CD14-positive monocyte (primary cell): ENCODE measurements at regions not wholly inside any gene's neighbourhood (a gene's known extent, or its start where the extent isn't known, plus 50 kb on each side); places are given as distances from the start of the nearest gene placed in this dataset.

Source experiments
- DNase-seq, 3 donors: peaks; one replicate each; pipeline ENCODE4 v3.0.0-alpha.2; 2011 to 2022
- H2AFZ ChIP-seq: 2 replicates; pipeline ENCODE4 v1.6.0; 2012; ENCODE audit warnings: mild to moderate bottlenecking, low read depth, low read length, inconsistent platforms; ENCODE audit not compliant: insufficient read depth, poor library complexity, severe bottlenecking
- H3K27ac ChIP-seq, 2 donors: 1 replicate in 1 of 2; 2 replicates in 1 of 2; pipeline ENCODE4 v1.5.1; 2012 to 2013; ENCODE audit warnings: low read length in 2 of 2, control low read depth in 1 of 2, inconsistent platforms in 1 of 2, low read depth in 1 of 2, mild to moderate bottlenecking in 1 of 2
- H3K27me3 ChIP-seq, 2 donors: one replicate each; pipeline versions ENCODE4 v1.6.0 to v1.6.1; 2011 to 2013; ENCODE audit warnings: low read length in 2 of 2; ENCODE audit not compliant: control insufficient read depth in 2 of 2, insufficient read depth in 2 of 2
- H3K36me3 ChIP-seq, 2 donors: replicated peaks in 1 of 2; 1 replicate in 1 of 2; 2 replicates in 1 of 2; pipeline versions ENCODE4 v1.5.1 to v1.6.1; 2012 to 2013; ENCODE audit warnings: low read length in 2 of 2, control low read depth in 1 of 2, inconsistent platforms in 1 of 2, mild to moderate bottlenecking in 1 of 2; ENCODE audit not compliant: insufficient read depth in 2 of 2, control insufficient read depth in 1 of 2
- H3K4me1 ChIP-seq, 2 donors: 1 replicate in 1 of 2; 2 replicates in 1 of 2; pipeline versions ENCODE4 v1.5.1 to v1.6.1; 2012 to 2013; ENCODE audit warnings: low read length in 2 of 2, control low read depth in 1 of 2, inconsistent platforms in 1 of 2, mild to moderate bottlenecking in 1 of 2, moderate library complexity in 1 of 2; ENCODE audit not compliant: insufficient read depth in 2 of 2, control insufficient read depth in 1 of 2
- H3K4me2 ChIP-seq: replicated peaks from 2 replicates; pipeline ENCODE3; 2012; ENCODE audit warnings: low read length, moderate library complexity, mild to moderate bottlenecking; ENCODE audit not compliant: poor library complexity, severe bottlenecking; ENCODE audit errors: extremely low read depth
- H3K4me3 ChIP-seq, 3 experiments: fragments of 200-600 bp in 1 of 3; sonication (generic) in 1 of 3; replicated peaks in 1 of 3; 1 replicate in 2 of 3; 2 replicates in 1 of 3; pipeline ENCODE4 v1.5.1; 2011 to 2013; ENCODE audit warnings: low read length in 3 of 3, mild to moderate bottlenecking in 3 of 3, control low read depth in 2 of 3, low read depth in 2 of 3, inconsistent platforms in 1 of 3, moderate library complexity in 1 of 3
- H3K79me2 ChIP-seq: 2 replicates; pipeline ENCODE4 v1.6.0; 2012; ENCODE audit warnings: mild to moderate bottlenecking, control low read depth, inconsistent platforms, low read length, moderate library complexity; ENCODE audit not compliant: insufficient read depth
- H3K9ac ChIP-seq: 2 replicates; pipeline ENCODE4 v1.6.0; 2017; ENCODE audit warnings: low read length, mild to moderate bottlenecking; ENCODE audit not compliant: insufficient read depth, poor library complexity, severe bottlenecking
- H3K9me3 ChIP-seq, 2 donors: replicated peaks in 1 of 2; 1 replicate in 1 of 2; 2 replicates in 1 of 2; pipeline versions ENCODE4 v1.5.1 to v1.6.1; 2012 to 2013; ENCODE audit warnings: low read length in 2 of 2, control low read depth in 1 of 2; ENCODE audit not compliant: control insufficient read depth in 1 of 2, insufficient read depth in 1 of 2
- H4K20me1 ChIP-seq: 2 replicates; pipeline ENCODE4 v1.6.0; 2012; ENCODE audit warnings: mild to moderate bottlenecking, low read length, control low read depth, moderate library complexity; ENCODE audit not compliant: insufficient read depth
- H3K27ac Mint-ChIP-seq, 7 donors: one replicate each; pipeline ENCODE4 v1.8.0; 2020; ENCODE audit warnings: mild to moderate bottlenecking in 7 of 7, mixed read lengths in 7 of 7, moderate library complexity in 6 of 7, inconsistent platforms in 2 of 7
- H3K27me3 Mint-ChIP-seq, 3 donors: one replicate each; pipeline ENCODE4 v1.8.0; 2021 to 2022; ENCODE audit warnings: low read depth in 3 of 3, mild to moderate bottlenecking in 3 of 3, mixed read lengths in 3 of 3, moderate library complexity in 3 of 3, inconsistent platforms in 1 of 3
- H3K36me3 Mint-ChIP-seq, 2 donors: one replicate each; pipeline ENCODE4 v1.8.0; 2020; ENCODE audit warnings: mixed read lengths in 2 of 2, inconsistent platforms in 1 of 2, mild to moderate bottlenecking in 1 of 2
- H3K4me1 Mint-ChIP-seq: one replicate; pipeline ENCODE4 v1.8.0; 2020; ENCODE audit warnings: mild to moderate bottlenecking, mixed read lengths
- H3K4me3 Mint-ChIP-seq, 2 donors: one replicate each; pipeline ENCODE4 v1.8.0; 2020; ENCODE audit warnings: mild to moderate bottlenecking in 2 of 2, mixed read lengths in 2 of 2, moderate library complexity in 1 of 2
- H3K9me3 Mint-ChIP-seq, 7 donors: one replicate each; pipeline ENCODE4 v1.8.0; 2020 to 2022; ENCODE audit warnings: mixed read lengths in 7 of 7, mild to moderate bottlenecking in 6 of 7, moderate library complexity in 6 of 7, inconsistent platforms in 2 of 7
- CTCF ChIP-seq: fragments of 200-600 bp; IDR thresholded peaks from one replicate; pipeline ENCODE4 v1.8.0; 2022; ENCODE audit warnings: antibody characterized with exemption, mild to moderate bottlenecking
- WGBS: methylation state at CpG from one replicate; pipeline ENCODE4 v1.1.5; 2013; ENCODE audit warnings: missing lambda C conversion rate; ENCODE audit not compliant: insufficient coverage; 5-methylcytosine and 5-hydroxymethylcytosine counted together
- intact Hi-C, 2 donors: fragments of 100-400 bp; cut with micrococcal nuclease; formaldehyde crosslinking; loops; one replicate each; pipeline versions ENCODE4 v1.15.0 to v1.15.1; 2023

DNA sequence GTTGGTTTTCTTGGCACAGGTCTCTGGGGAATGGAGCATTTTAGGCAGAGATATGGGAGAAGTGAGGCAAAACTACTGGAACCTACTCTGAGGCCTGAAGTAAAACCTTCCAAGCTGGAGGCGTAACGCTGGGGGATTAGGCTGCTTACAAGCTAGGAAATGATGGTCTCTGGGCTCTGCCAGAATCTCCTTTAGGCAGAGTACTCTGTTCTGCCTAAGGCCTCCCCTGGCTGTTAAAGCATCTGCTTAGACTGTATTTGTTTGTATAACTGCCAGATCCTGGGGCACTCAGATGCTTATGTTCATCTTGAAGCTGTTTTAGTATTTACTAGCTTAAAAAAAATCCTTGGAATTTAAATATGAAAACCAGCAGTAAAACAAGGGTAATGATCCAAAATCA, 822.2 kb downstream of the RPA4 start:
- H3K4me3 ChIP-seq: no peak overlapping the region
- H4K20me1 ChIP-seq: no peaks in the 10 kb centered on the region
- no peaks in the 10 kb centered on the region for H3K36me3 ChIP-seq
- no peaks in the 10 kb centered on the region for H3K4me1 Mint-ChIP-seq
- H3K27ac ChIP-seq: no peak overlapping the region
- 100% methylated on average over 2 of the region's 2 CpGs for WGBS
- no peaks in the 10 kb centered on the region for H3K27me3 ChIP-seq
- H3K4me2 ChIP-seq: no peak overlapping the region
- no peaks in the 10 kb centered on the region for H3K4me1 ChIP-seq
- H3K9ac ChIP-seq: no peak overlapping the region
- peaks cover 0 to 4% (median 0%) of the 10 kb centered on the region in 7 donors for H3K9me3 Mint-ChIP-seq
- TF ChIP-seq CTCF: no peak
- H3K79me2 ChIP-seq: no peaks in the 10 kb centered on the region
- peaks cover 3 to 7% (median 3%) of the 10 kb centered on the region in 3 donors for H3K27me3 Mint-ChIP-seq
- H3K4me3 Mint-ChIP-seq: no peak overlapping the region
- H3K27ac Mint-ChIP-seq: no peak overlapping the region
- H3K9me3 ChIP-seq: no peaks in the 10 kb centered on the region
- H3K36me3 Mint-ChIP-seq: no peaks in the 10 kb centered on the region
- H2AFZ ChIP-seq: no peak overlapping the region
- intact Hi-C loops: no loop called here
- no peak for DNase-seq

- intact Hi-C loops: no loop called here
- Mint-ChIP-seq H3K36me3 (no peaks in the 10 kb centered on the region), H3K27me3 (peaks cover 1 to 2% (median 2%) of the 10 kb centered on the region in 3 donors), H3K4me3 (no peak overlapping the region), H3K9me3 (peaks cover 0 to 11% (median 2%) of the 10 kb centered on the region in 7 donors), H3K27ac (no peak overlapping the region), H3K4me1 (no peaks in the 10 kb centered on the region)
- no peak overlapping the region for H3K4me2 ChIP-seq
- H3K79me2 ChIP-seq: no peaks in the 10 kb centered on the region
- no peaks in the 10 kb centered on the region for H3K36me3 ChIP-seq
- no peak overlapping the region for H2AFZ ChIP-seq
- H3K4me1 ChIP-seq: no peaks in the 10 kb centered on the region
- H3K9ac ChIP-seq: no peak overlapping the region
- H3K9me3 ChIP-seq: no peaks in the 10 kb centered on the region
- no peak for TF ChIP-seq CTCF
- no peaks in the 10 kb centered on the region for H4K20me1 ChIP-seq
- no peak overlapping the region for H3K4me3 ChIP-seq
- no peak for DNase-seq
- no peak overlapping the region for H3K27ac ChIP-seq
- H3K27me3 ChIP-seq: no peaks in the 10 kb centered on the region
These were observed 830.4 kb downstream of the RPA4 start for GRCh38 chrX:97714072-97714471.
